Activated CD8-positive, alpha-beta T cell treated with anti-CD3 and anti-CD28 coated beads for 36 hours (primary cell): ENCODE measurements at regions not wholly inside any gene's neighbourhood (a gene's known extent, or its start where the extent isn't known, plus 50 kb on each side); places are given as distances from the start of the nearest gene placed in this dataset.
A peak's percentile ranks its signal among the peaks of the same experiment; 100 is the strongest.

ENCODE experiments used
- ATAC-seq: fragments of 200-7000 bp; cut with Tn5 transposase; one replicate; pipeline ENCODE4 v1.10.0; 2021; ENCODE audit warnings: mild to moderate bottlenecking, moderate library complexity
- CTCF ChIA-PET: fragments of 350-600 bp; sonication (Branson Sonifier 250); formaldehyde crosslinking; loops from one replicate; lab custom pipeline; 2021; ENCODE audit warnings: antibody characterized with exemption; lab: Charles Lee
- POLR2A ChIA-PET: fragments of 350-600 bp; sonication (Branson Sonifier 250); formaldehyde crosslinking; loops from one replicate; lab custom pipeline; 2021; ENCODE audit warnings: antibody characterized with exemption; lab: Charles Lee
- DNase-seq: peaks from one replicate; pipeline ENCODE4 v3.0.0-alpha.2; 2020
- H3K27ac Mint-ChIP-seq: one replicate; pipeline ENCODE4 v1.8.0; 2021; ENCODE audit warnings: mild to moderate bottlenecking, mixed read lengths
- H3K27me3 Mint-ChIP-seq: one replicate; pipeline ENCODE4 v1.8.0; 2021; ENCODE audit warnings: mixed read lengths
- H3K36me3 Mint-ChIP-seq: one replicate; pipeline ENCODE4 v1.8.0; 2021; ENCODE audit warnings: low read depth, mixed read lengths
- H3K4me1 Mint-ChIP-seq: one replicate; pipeline ENCODE4 v1.8.0; 2021; ENCODE audit warnings: low read depth, mixed read lengths
- H3K4me3 Mint-ChIP-seq: one replicate; pipeline ENCODE4 v1.8.0; 2021; ENCODE audit warnings: mild to moderate bottlenecking, moderate library complexity, mixed read lengths
- H3K9me3 Mint-ChIP-seq: one replicate; pipeline ENCODE4 v1.8.0; 2021; ENCODE audit warnings: mixed read lengths
- intact Hi-C: fragments of 100-400 bp; cut with micrococcal nuclease; formaldehyde crosslinking; loops from one replicate; pipeline ENCODE4 v1.10.0; 2022
- TF ChIP-seq, protein P1 (sequence below): fragments of 200-600 bp; IDR thresholded peaks from one replicate; pipeline ENCODE4 v1.8.0; 2022; ENCODE audit warnings: antibody characterized with exemption, mild to moderate bottlenecking

DNA sequence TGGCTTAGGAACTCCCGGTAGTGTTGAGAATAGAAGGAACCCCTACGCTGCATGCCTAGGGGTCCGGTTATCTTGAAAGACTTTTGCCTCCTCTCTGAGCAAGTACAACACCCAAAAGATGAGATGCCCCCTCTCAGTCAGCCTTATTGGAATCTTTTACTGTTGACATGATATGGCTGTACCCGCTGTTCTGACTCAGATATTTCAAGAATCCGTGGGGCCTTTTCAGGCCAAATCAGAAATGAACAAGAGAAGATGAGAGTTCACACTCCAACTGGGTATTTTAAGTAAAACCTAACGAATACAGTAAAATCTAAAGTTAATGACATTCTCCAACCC is 164.2 kb downstream of the PPIAL4G start:
- peaks cover 31% of the 10 kb centered on the region for H3K4me1 Mint-ChIP-seq
- H3K27me3 Mint-ChIP-seq: peaks cover 22% of the 10 kb centered on the region
- intact Hi-C loops: no loop called here
- TF ChIP-seq, protein P1, sequence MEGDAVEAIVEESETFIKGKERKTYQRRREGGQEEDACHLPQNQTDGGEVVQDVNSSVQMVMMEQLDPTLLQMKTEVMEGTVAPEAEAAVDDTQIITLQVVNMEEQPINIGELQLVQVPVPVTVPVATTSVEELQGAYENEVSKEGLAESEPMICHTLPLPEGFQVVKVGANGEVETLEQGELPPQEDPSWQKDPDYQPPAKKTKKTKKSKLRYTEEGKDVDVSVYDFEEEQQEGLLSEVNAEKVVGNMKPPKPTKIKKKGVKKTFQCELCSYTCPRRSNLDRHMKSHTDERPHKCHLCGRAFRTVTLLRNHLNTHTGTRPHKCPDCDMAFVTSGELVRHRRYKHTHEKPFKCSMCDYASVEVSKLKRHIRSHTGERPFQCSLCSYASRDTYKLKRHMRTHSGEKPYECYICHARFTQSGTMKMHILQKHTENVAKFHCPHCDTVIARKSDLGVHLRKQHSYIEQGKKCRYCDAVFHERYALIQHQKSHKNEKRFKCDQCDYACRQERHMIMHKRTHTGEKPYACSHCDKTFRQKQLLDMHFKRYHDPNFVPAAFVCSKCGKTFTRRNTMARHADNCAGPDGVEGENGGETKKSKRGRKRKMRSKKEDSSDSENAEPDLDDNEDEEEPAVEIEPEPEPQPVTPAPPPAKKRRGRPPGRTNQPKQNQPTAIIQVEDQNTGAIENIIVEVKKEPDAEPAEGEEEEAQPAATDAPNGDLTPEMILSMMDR: no peak
- H3K4me3 Mint-ChIP-seq: peak overlapping the region; percentile 73
- H3K9me3 Mint-ChIP-seq: peaks cover 4% of the 10 kb centered on the region
- ChIA-PET POLR2A (interaction anchor here (0.6 to 2.4 kb wide), 4 partner anchors 15 to 55 kb away, joined by 3 to 28 read pairs (median 9); no protein-coding TSS in a partner anchor), CTCF (no interaction called here)
- ATAC-seq (peak; percentile 66), DNase-seq (no peak)
- no peaks in the 10 kb centered on the region for H3K36me3 Mint-ChIP-seq
- peak overlapping the region; percentile 85 for H3K27ac Mint-ChIP-seq

DNA sequence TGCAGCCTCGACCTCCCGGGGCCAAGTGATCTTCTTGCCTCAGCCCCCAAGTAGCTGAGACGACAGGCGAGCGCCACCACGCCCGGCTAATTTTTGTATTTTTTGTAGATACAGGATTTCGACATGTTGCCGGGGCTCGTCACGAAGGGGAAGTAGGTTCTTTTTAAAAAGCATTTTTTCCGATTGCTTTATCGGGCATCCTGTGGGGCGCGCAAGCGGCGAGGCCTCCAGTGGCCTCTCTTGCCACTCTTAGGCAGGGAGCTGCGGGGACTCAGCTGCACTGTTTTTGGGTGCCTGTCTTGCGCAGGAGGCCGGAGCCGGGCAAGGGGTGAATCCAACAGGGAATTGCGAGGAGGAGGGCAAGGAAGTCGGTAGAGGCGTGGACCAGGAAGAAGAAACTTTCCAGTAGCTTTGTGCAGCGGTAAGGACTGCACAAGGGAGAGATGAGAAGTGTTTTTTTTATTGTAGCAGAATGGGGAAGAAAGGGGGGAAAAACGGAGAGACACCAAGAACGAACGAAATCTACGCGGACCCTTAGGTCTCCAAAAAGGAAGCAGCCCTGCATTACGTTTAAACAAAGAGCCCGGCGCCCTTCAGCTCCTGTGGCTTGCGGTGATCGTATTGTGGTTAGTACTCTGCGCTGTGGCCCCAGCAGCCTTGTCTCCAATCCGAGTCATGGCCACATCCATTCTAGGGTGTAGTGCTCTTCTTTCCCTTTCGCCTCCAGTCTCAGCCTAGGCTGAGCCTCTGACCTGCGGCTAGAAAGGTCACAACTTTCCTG is 164.8 kb downstream of the PPIAL4G start:
- Mint-ChIP-seq H3K4me3 (peak overlapping the region; percentile 73), H3K9me3 (peaks cover 4% of the 10 kb centered on the region), H3K27me3 (peaks cover 23% of the 10 kb centered on the region), H3K27ac (peak overlapping the region; percentile 85), H3K4me1 (peaks cover 31% of the 10 kb centered on the region), H3K36me3 (no peaks in the 10 kb centered on the region)
- peak; percentile 90 for DNase-seq
- intact Hi-C loops: no loop called here
- POLR2A ChIA-PET: interaction anchor here (0.6 to 2.4 kb wide), 5 partner anchors 15 to 55 kb away, joined by 3 to 28 read pairs (median 4); no protein-coding TSS in a partner anchor
- TF ChIP-seq, protein P1: no peak
- CTCF ChIA-PET: no interaction called here
- ATAC-seq: peak; percentile 85

DNA sequence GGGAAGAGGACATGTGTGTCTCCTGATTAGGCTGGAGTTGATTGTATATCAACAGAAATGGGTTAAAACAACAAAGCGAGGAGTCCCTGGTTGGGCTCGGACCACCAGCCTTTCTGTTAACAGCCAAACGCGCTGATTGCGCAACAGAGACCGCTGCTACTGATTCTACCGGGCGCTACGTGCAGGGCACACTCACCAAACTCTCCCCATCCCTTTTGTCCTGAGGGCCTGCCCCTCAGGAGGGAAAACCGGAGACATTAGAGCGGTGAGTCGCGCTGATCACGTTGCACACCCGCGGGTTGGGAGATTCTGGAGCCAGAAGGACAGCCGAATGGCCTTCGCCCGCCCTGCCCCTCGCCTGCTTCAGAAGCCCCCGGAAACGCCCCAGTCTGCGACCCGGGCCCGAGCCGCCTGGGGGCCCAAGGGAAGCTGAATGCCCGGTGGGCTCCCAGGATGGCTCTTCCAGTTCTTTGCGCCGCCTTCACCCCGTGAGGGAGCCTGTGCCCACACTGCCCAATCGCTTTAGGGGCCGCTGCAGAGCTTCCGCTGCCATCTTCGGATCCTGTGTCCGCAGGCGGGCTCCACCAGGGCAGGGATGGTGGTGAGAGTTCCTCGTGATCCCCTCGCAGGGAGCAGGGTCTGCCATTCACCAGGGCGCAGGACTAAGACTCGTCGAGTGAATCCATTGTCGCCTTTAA is 165.4 kb upstream of the NBPF11 start:
- H3K4me1 Mint-ChIP-seq: peaks cover 31% of the 10 kb centered on the region
- DNase-seq (no peak), ATAC-seq (no peak)
- H3K27me3 Mint-ChIP-seq: peaks cover 26% of the 10 kb centered on the region
- H3K36me3 Mint-ChIP-seq: no peaks in the 10 kb centered on the region
- peaks cover 4% of the 10 kb centered on the region for H3K9me3 Mint-ChIP-seq
- intact Hi-C loops: no loop called here
- POLR2A ChIA-PET: interaction anchor here (2.4 kb wide), 2 partner anchors 18 to 54 kb away, joined by 14 to 28 read pairs; no protein-coding TSS in a partner anchor
- CTCF ChIA-PET: no interaction called here
- H3K27ac Mint-ChIP-seq: peak overlapping the region; percentile 85
- TF ChIP-seq, protein P1: no peak
- peak overlapping the region; percentile 73 for H3K4me3 Mint-ChIP-seq

- intact Hi-C loops: no loop called here
- Mint-ChIP-seq H3K27ac (no peak overlapping the region), H3K27me3 (peaks cover 41% of the 10 kb centered on the region), H3K9me3 (peaks cover 7% of the 10 kb centered on the region), H3K36me3 (no peaks in the 10 kb centered on the region), H3K4me1 (peaks cover 25% of the 10 kb centered on the region), H3K4me3 (no peak overlapping the region)
- TF ChIP-seq, protein P1: no peak
- POLR2A ChIA-PET: interaction anchor here (1.2 to 2.1 kb wide), 2 partner anchors 11 to 19 kb away, joined by 4 to 11 read pairs; no protein-coding TSS in a partner anchor
- CTCF ChIA-PET: no interaction called here
- no peak for DNase-seq
- no peak for ATAC-seq
Observed at GRCh38 chr1:148315071-148315811, 163.2 kb upstream of the NBPF11 start.
